PC-3 (cell line): ENCODE measurements at regions not wholly inside any gene's neighbourhood (a gene's known extent, or its start where the extent isn't known, plus 50 kb on each side); places are given as distances from the start of the nearest gene placed in this dataset.

Experiments used
- ATAC-seq: fragments of 200-7000 bp; cut with Tn5 transposase; 2 replicates; pipeline ENCODE4 v1.9.1; 2020; ENCODE audit warnings: mild to moderate bottlenecking, moderate library complexity
- BruUV-seq: library from RNA; stranded (reverse); fragments of 400-500 nt; replicated peaks from 2 replicates; lab custom pipeline; 2021; lab: Mats Ljungman, UMichigan
- CTCF ChIA-PET: fragments of 300-600 bp; sonication (Branson Sonifier 250); formaldehyde crosslinking; loops from one replicate; lab custom pipeline; 2022; ENCODE audit warnings: antibody characterized with exemption; lab: Charles Lee
- POLR2A ChIA-PET: fragments of 300-600 bp; sonication (Branson Sonifier 250); formaldehyde crosslinking; loops from one replicate; lab custom pipeline; 2022; ENCODE audit warnings: antibody characterized with exemption; ENCODE audit not compliant: unreplicated experiment; lab: Charles Lee
- DNase-seq: peaks from one replicate; pipeline ENCODE4 v3.0.0-alpha.2; 2015
- H2AFZ ChIP-seq: fragments of 300-600 bp; sonication (generic); 2 replicates; pipeline ENCODE4 v1.6.0; 2016; ENCODE audit warnings: antibody characterized with exemption, low read length
- H3F3A ChIP-seq: fragments of 300-600 bp; sonication (generic); one replicate; pipeline ENCODE4 v1.6.0; 2017; ENCODE audit warnings: antibody characterized with exemption, low read length, control low read depth, mild to moderate bottlenecking; ENCODE audit not compliant: unreplicated experiment
- H3K27ac ChIP-seq: fragments of 300-600 bp; sonication (generic); 2 replicates; pipeline ENCODE4 v1.5.1; 2016; ENCODE audit warnings: mild to moderate bottlenecking, low read length
- H3K27me3 ChIP-seq: fragments of 300-600 bp; sonication (generic); 2 replicates; pipeline ENCODE4 v1.6.1; 2016; ENCODE audit warnings: low read length, mixed read lengths
- H3K36me3 ChIP-seq: fragments of 300-600 bp; sonication (generic); 2 replicates; pipeline ENCODE4 v1.6.1; 2016; ENCODE audit warnings: low read depth, mixed run types, low read length, mixed read lengths
- H3K4me1 ChIP-seq: fragments of 300-600 bp; sonication (generic); 2 replicates; pipeline ENCODE4 v1.5.1; 2016; ENCODE audit warnings: low read length; ENCODE audit not compliant: insufficient read depth
- H3K4me2 ChIP-seq: fragments of 300-600 bp; sonication (generic); 2 replicates; pipeline ENCODE4 v1.6.0; 2016; ENCODE audit warnings: low read length
- H3K4me3 ChIP-seq: fragments of 300-600 bp; sonication (generic); 2 replicates; pipeline ENCODE4 v1.5.1; 2016; ENCODE audit warnings: mild to moderate bottlenecking, low read length, mixed read lengths
- H3K79me2 ChIP-seq: fragments of 300-600 bp; sonication (generic); 2 replicates; pipeline ENCODE4 v1.6.1; 2017; ENCODE audit warnings: low read length, mixed read lengths
- H3K9ac ChIP-seq: fragments of 300-600 bp; sonication (generic); 2 replicates; pipeline ENCODE4 v1.6.0; 2016; ENCODE audit warnings: mild to moderate bottlenecking, low read length
- H3K9me2 ChIP-seq: fragments of 300-600 bp; sonication (generic); replicated peaks from 2 replicates; pipeline ENCODE4 v1.6.1; 2016; ENCODE audit warnings: mixed run types, low read length, mixed read lengths
- H3K9me3 ChIP-seq: fragments of 300-600 bp; sonication (generic); 2 replicates; pipeline ENCODE4 v1.6.1; 2016; ENCODE audit warnings: low read length, mixed read lengths
- H4K20me1 ChIP-seq: fragments of 300-600 bp; sonication (generic); 2 replicates; pipeline ENCODE4 v1.6.1; 2016; ENCODE audit warnings: low read length, mixed read lengths
- EZH2 ChIP-seq: fragments of 300-600 bp; sonication (generic); IDR thresholded peaks from one replicate; pipeline ENCODE4 v1.6.1; 2017; ENCODE audit warnings: antibody characterized with exemption, mild to moderate bottlenecking, low read length; ENCODE audit not compliant: unreplicated experiment
- EZH2phosphoT487 ChIP-seq: fragments of 300-600 bp; sonication (generic); IDR thresholded peaks from 2 replicates; pipeline ENCODE4 v1.6.1; 2018; ENCODE audit warnings: mild to moderate bottlenecking, antibody characterized with exemption, low read length, borderline replicate concordance
- intact Hi-C: fragments of 100-400 bp; cut with micrococcal nuclease; formaldehyde crosslinking; loops from 2 replicates; pipeline ENCODE4 v1.9.0; 2023
- TF ChIP-seq, protein P1 (sequence below): fragments of 300-600 bp; sonication (generic); conservative IDR thresholded peaks from 2 replicates; pipeline ENCODE4 v1.5.1; 2017; ENCODE audit warnings: antibody characterized with exemption, low read depth, mild to moderate bottlenecking, low read length

DNA sequence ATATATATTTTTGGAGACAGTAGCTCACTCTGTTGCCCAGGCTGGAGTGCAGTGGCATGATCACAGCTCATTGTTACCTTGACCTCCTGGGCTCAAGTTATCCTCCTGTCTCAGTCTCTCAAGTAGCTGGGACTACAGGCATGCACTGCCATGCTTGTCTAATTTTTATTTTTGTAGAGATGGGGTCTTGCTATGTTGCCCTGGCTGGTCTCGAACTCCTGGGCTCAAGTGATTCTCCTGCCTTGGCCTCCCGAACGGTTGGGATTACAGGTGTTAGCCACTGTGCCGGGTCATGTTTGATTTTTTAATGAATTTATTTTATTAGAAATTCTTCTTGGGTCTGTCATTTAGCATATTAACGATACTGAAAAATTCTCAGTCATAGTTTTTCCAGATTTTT lies 70.5 kb downstream of the TMEM270 start:
- no peaks in the 10 kb centered on the region for H4K20me1 ChIP-seq
- BruUV-seq, result no TSS peak
- intact Hi-C loops, result no loop called here
- H3K9ac ChIP-seq, result no peak overlapping the region
- no peaks in the 10 kb centered on the region for H3K27me3 ChIP-seq
- POLR2A ChIA-PET, result no interaction called here
- no peak for ATAC-seq
- no peaks in the 10 kb centered on the region for H3K79me2 ChIP-seq
- no peaks in the 10 kb centered on the region for H3K4me1 ChIP-seq
- CTCF ChIA-PET, result no interaction called here
- no peaks in the 10 kb centered on the region for H3K9me3 ChIP-seq
- H3K36me3 ChIP-seq, result no peaks in the 10 kb centered on the region
- no peaks in the 10 kb centered on the region for H3K9me2 ChIP-seq
- H3K4me3 ChIP-seq, result no peak overlapping the region
- no peaks in the 10 kb centered on the region for H3F3A ChIP-seq
- no peak overlapping the region for H3K4me2 ChIP-seq
- DNase-seq, result no peak
- TF ChIP-seq, protein P1, sequence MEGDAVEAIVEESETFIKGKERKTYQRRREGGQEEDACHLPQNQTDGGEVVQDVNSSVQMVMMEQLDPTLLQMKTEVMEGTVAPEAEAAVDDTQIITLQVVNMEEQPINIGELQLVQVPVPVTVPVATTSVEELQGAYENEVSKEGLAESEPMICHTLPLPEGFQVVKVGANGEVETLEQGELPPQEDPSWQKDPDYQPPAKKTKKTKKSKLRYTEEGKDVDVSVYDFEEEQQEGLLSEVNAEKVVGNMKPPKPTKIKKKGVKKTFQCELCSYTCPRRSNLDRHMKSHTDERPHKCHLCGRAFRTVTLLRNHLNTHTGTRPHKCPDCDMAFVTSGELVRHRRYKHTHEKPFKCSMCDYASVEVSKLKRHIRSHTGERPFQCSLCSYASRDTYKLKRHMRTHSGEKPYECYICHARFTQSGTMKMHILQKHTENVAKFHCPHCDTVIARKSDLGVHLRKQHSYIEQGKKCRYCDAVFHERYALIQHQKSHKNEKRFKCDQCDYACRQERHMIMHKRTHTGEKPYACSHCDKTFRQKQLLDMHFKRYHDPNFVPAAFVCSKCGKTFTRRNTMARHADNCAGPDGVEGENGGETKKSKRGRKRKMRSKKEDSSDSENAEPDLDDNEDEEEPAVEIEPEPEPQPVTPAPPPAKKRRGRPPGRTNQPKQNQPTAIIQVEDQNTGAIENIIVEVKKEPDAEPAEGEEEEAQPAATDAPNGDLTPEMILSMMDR, result no peak
- TF ChIP-seq EZH2 (no peak), EZH2phosphoT487 (no peak)
- no peak overlapping the region for H2AFZ ChIP-seq
- no peak overlapping the region for H3K27ac ChIP-seq

DNA sequence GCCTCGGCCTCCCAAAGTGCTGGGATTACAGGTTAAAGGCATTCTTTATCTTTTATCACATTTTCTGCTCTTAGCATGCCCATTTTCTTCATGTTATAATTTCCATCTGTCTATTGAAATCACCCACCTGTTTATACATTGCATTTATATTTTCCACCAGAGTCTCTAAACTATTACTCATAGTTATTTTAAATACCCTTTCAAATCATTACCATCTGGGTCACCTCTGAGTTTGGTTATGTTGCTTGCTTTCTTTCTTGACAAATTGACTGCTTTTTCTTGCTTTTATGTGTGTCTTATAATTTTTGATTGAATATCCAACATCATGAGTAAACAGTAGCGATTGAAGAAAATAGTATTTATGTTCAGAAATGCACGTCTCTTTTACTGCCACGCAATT lies 71.4 kb downstream of the TMEM270 start:
- no peaks in the 10 kb centered on the region for H3K9me2 ChIP-seq
- no peaks in the 10 kb centered on the region for H3F3A ChIP-seq
- no peaks in the 10 kb centered on the region for H4K20me1 ChIP-seq
- no peaks in the 10 kb centered on the region for H3K36me3 ChIP-seq
- no peaks in the 10 kb centered on the region for H3K9me3 ChIP-seq
- H3K27ac ChIP-seq, result no peak overlapping the region
- ATAC-seq (no peak), DNase-seq (no peak)
- no peaks in the 10 kb centered on the region for H3K27me3 ChIP-seq
- intact Hi-C loops, result no loop called here
- BruUV-seq, result no TSS peak
- no peak overlapping the region for H3K4me3 ChIP-seq
- H3K4me2 ChIP-seq, result no peak overlapping the region
- ChIA-PET CTCF (no interaction called here), POLR2A (no interaction called here)
- H2AFZ ChIP-seq, result no peak overlapping the region
- H3K4me1 ChIP-seq, result no peaks in the 10 kb centered on the region
- no peaks in the 10 kb centered on the region for H3K79me2 ChIP-seq
- no peak for TF ChIP-seq EZH2
- TF ChIP-seq EZH2phosphoT487, result no peak
- TF ChIP-seq, protein P1, result no peak
- no peak overlapping the region for H3K9ac ChIP-seq

DNA sequence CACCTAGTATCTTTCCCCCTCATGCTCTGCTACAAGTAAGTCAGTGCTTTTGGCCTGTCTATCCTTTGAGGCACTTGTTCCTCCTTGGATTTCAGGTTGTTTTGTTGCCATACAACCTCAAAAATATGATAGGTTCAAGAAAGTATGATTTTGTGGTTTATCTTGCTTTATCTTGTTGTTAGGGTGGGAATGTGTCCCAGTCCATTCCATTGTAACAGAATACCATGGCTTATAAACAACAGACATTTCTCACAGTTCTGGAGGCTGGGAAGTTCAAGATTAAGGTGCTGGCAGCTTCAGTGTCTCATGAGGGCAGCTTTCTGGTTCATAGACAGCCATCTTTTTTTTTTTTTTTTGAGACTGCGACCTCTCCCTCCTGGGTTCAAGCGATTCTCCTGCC lies 72.1 kb downstream of the TMEM270 start:
- Histone ChIP-seq H3K36me3 (no peaks in the 10 kb centered on the region), H2AFZ (no peak overlapping the region), H3K79me2 (no peaks in the 10 kb centered on the region), H3K9me3 (no peaks in the 10 kb centered on the region), H3K4me1 (no peaks in the 10 kb centered on the region), H3K4me2 (no peak overlapping the region), H3K27ac (no peak overlapping the region), H4K20me1 (no peaks in the 10 kb centered on the region), H3K9ac (no peak overlapping the region), H3F3A (no peaks in the 10 kb centered on the region), H3K9me2 (no peaks in the 10 kb centered on the region), H3K27me3 (no peaks in the 10 kb centered on the region), H3K4me3 (no peak overlapping the region)
- TF ChIP-seq EZH2, result no peak
- TF ChIP-seq, protein P1, result no peak
- TF ChIP-seq EZH2phosphoT487, result no peak
- intact Hi-C loops, result no loop called here
- DNase-seq (no peak), ATAC-seq (no peak)
- CTCF ChIA-PET, result no interaction called here
- POLR2A ChIA-PET, result no interaction called here
- BruUV-seq, result no TSS peak
